Esophagus muscularis mucosa (tissue), 3 donors: ENCODE measurements at regions not wholly inside any gene's neighbourhood (a gene's known extent, or its start where the extent isn't known, plus 50 kb on each side); places are given as distances from the start of the nearest gene placed in this dataset.

Experiments
- EP300 ChIP-seq: sonication (generic); formaldehyde crosslinking; IDR thresholded peaks from one replicate; pipeline ENCODE4 v1.6.1; 2017; ENCODE audit warnings: antibody characterized with exemption
- TF ChIP-seq, protein P1 (sequence below), 3 experiments: fragments of 200-600 bp in 2 of 3; fragments of 450-650 bp in 1 of 3; sonication (generic) in 2 of 3; IDR thresholded peaks; one replicate each; pipeline ENCODE4 v1.5.1; 2017 to 2019; ENCODE audit warnings: antibody characterized with exemption in 3 of 3, mild to moderate bottlenecking in 2 of 3, moderate library complexity in 1 of 3

DNA sequence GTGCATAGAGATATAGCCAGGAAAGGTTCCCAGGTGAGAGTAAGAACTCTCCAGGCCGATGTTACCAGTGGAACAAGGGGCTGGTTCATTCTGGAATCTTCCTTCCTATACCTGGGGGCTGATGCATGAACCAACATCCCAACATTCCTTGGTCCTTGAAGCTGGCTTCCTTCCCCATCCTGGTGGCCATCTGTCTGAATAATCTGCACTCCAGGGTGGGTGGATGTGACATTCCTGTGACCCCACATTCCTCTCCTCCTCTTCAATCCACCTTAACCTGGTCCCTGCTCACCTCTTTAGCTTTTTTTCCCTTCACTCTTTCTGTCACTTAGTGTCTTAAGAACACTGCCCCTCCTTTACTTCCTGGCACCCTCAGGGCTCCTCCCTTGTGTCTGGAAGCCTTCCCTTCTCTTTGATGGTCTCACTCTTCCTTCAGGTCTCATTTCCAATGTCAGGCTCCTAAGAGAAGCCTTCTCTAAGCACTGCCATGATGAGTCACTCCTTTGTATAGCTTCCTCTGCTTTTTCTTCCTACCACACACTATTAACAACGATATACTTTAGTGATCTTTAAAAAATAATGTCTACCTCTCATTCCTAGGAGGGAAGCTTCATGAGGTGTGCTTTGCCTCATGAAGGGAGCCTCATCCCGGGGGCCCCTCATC lies 80.3 kb downstream of the BOD1 start:
- no peak for TF ChIP-seq EP300
- TF ChIP-seq, protein P1, sequence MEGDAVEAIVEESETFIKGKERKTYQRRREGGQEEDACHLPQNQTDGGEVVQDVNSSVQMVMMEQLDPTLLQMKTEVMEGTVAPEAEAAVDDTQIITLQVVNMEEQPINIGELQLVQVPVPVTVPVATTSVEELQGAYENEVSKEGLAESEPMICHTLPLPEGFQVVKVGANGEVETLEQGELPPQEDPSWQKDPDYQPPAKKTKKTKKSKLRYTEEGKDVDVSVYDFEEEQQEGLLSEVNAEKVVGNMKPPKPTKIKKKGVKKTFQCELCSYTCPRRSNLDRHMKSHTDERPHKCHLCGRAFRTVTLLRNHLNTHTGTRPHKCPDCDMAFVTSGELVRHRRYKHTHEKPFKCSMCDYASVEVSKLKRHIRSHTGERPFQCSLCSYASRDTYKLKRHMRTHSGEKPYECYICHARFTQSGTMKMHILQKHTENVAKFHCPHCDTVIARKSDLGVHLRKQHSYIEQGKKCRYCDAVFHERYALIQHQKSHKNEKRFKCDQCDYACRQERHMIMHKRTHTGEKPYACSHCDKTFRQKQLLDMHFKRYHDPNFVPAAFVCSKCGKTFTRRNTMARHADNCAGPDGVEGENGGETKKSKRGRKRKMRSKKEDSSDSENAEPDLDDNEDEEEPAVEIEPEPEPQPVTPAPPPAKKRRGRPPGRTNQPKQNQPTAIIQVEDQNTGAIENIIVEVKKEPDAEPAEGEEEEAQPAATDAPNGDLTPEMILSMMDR (IDR thresholded peaks at IDR 0.05) = no peak
